ENCODE measurements at regions not wholly inside any gene's neighbourhood (a gene's known extent, or its start where the extent isn't known, plus 50 kb on each side); places are given as distances from the start of the nearest gene placed in this dataset.
A peak's percentile ranks its signal among the peaks of the same experiment; 100 is the strongest.

DNA sequence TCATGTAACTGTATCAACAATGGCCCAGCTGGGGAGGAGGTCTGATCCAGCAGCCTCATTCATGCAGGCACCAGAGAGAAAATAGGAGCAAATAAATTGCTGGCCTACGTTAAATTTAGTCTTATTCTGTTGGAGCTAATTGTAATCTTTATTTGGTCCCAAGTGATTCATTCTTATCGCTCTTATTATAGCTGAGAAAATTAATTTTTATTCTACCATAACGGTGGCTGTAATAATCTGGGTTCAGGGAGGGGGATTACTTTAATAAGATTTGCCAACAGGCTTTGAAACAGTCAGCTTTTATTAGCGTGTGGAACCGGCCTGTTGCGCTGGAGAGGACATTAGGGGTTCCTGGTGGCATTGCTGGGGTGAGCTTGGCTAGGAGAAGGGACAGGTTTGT is 254.9 kb downstream of the AACS start:
- intact Hi-C loops (cut with micrococcal nuclease): no loop called here
- peaks cover 6% of the 10 kb centered on the region for H3K27me3 Mint-ChIP-seq

GRCh38 chr12:125324861-125325490 is 259.7 kb downstream of the AACS start:
- Mint-ChIP-seq H3K36me3 (ENCODE audit: low read depth) (peaks cover 1% of the 10 kb centered on the region), H3K4me3 (no peak overlapping the region), H3K27me3 (peaks cover 19% of the 10 kb centered on the region), H3K27ac (no peak overlapping the region), H3K4me1 (ENCODE audit: low read depth) (no peaks in the 10 kb centered on the region), H3K9me3 (peaks cover 2% of the 10 kb centered on the region)
- ChIA-PET POLR2A (no interaction called here), CTCF (no interaction called here)
- intact Hi-C loops (cut with micrococcal nuclease): no loop called here
- ATAC-seq (no peak), DNase-seq (no peak)
- TF ChIP-seq CTCF (IDR thresholded peaks at IDR 0.05): no peak

More for the DNA sequence above, 254.9 kb downstream of the AACS start:
- Mint-ChIP-seq H3K4me1 (ENCODE audit: low read depth) (no peaks in the 10 kb centered on the region), H3K36me3 (ENCODE audit: low read depth) (no peaks in the 10 kb centered on the region), H3K27ac (no peak overlapping the region), H3K9me3 (no peaks in the 10 kb centered on the region), H3K4me3 (no peak overlapping the region)
- ATAC-seq: no peak
- TF ChIP-seq CTCF (IDR thresholded peaks at IDR 0.05): no peak
- DNase-seq: no peak
- ChIA-PET CTCF (interaction anchor here (1.2 kb wide), 1 partner anchor 11 kb away, joined by 3 read pairs; no protein-coding TSS in a partner anchor), POLR2A (no interaction called here)

- CTCF ChIA-PET: no interaction called here
- Mint-ChIP-seq H3K27ac (no peak overlapping the region), H3K4me3 (no peak overlapping the region), H3K4me1 (ENCODE audit: low read depth) (no peaks in the 10 kb centered on the region), H3K36me3 (ENCODE audit: low read depth) (peaks cover 1% of the 10 kb centered on the region), H3K27me3 (peaks cover 26% of the 10 kb centered on the region), H3K9me3 (peaks cover 2% of the 10 kb centered on the region)
- ATAC-seq (no peak), DNase-seq (no peak)
- intact Hi-C loops (cut with micrococcal nuclease): loop anchor here (5.0 kb wide), 1 partner anchor 73 kb away; no protein-coding TSS in a partner anchor
- TF ChIP-seq CTCF (IDR thresholded peaks at IDR 0.05): no peak
- POLR2A ChIA-PET: no interaction called here
These were observed 264.2 kb downstream of the AACS start for GRCh38 chr12:125329239-125330102.

DNA sequence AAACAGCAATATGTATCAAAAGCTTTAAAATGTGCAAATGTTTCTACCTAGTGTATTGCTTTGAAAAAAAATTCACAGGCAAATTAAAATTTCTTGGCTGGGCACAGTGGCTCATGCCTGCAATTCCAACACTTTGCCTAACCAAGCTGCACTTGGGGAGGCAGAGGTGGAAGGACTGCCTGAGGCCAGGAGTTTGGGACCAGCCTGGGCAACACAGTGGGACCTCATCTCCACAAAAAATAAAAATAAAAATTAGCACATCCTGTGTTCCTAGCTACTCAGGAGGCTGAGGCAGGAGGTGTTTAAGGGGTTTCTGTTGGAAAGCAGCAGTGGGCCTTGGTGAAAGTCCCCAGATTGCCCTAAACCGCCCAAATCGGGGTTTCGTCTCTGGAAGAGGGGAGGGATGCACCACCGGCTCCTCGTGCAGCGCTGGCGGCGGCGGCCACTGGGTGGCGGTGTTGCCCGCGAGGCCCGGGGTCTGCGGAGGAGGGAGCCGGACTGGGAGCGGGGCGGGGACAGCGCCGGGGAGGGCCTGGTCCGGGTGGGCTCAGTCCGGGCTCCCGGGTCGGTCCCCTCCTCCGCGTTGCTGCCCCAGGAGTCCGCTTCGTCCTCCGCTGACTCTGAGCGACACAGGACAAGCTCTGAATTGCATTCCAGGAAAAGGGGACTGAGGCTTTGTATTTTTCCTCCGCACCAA is 265.6 kb downstream of the AACS start:
- DNase-seq: peak; percentile 65
- CTCF ChIA-PET: interaction anchor here (0.6 to 2.5 kb wide), 16 partner anchors 9 to 148 kb away, joined by 3 to 15 read pairs (median 4); no protein-coding TSS in a partner anchor
- peaks cover 26% of the 10 kb centered on the region for H3K27me3 Mint-ChIP-seq
- H3K9me3 Mint-ChIP-seq: peaks cover 2% of the 10 kb centered on the region
- no peaks in the 10 kb centered on the region for H3K4me1 Mint-ChIP-seq (ENCODE audit: low read depth)
- no peak overlapping the region for H3K27ac Mint-ChIP-seq
- TF ChIP-seq CTCF (IDR thresholded peaks at IDR 0.05): peak; percentile 85
- H3K4me3 Mint-ChIP-seq: no peak overlapping the region
- peaks cover 1% of the 10 kb centered on the region for H3K36me3 Mint-ChIP-seq (ENCODE audit: low read depth)
- intact Hi-C loops (cut with micrococcal nuclease): loop anchor here (5.0 kb wide), 1 partner anchor 72 kb away; no protein-coding TSS in a partner anchor
- POLR2A ChIA-PET: no interaction called here
- peak; percentile 67 for ATAC-seq
